ENCODE measurements at regions not wholly inside any gene's neighbourhood (a gene's known extent, or its start where the extent isn't known, plus 50 kb on each side); places are given as distances from the start of the nearest gene placed in this dataset.

- H3K36me3 ChIP-seq (ENCODE audit: control insufficient read depth, insufficient read depth, low read length): no peaks in the 10 kb centered on the region
- no peak for DNase-seq (ENCODE audit: low read depth)
- no peak overlapping the region for H3K4me3 ChIP-seq (ENCODE audit: low read depth, low read length)
- no peaks in the 10 kb centered on the region for H3K27me3 ChIP-seq (ENCODE audit: control insufficient read depth, insufficient read depth, low read length)
- TF ChIP-seq CTCF (IDR thresholded peaks at IDR 0.05; ENCODE audit: insufficient read depth, low read length, poor library complexity, severe bottlenecking): no peak
Measured at GRCh38 chr1:219676012-219676765, 63.3 kb upstream of the ZC3H11B start.

DNA sequence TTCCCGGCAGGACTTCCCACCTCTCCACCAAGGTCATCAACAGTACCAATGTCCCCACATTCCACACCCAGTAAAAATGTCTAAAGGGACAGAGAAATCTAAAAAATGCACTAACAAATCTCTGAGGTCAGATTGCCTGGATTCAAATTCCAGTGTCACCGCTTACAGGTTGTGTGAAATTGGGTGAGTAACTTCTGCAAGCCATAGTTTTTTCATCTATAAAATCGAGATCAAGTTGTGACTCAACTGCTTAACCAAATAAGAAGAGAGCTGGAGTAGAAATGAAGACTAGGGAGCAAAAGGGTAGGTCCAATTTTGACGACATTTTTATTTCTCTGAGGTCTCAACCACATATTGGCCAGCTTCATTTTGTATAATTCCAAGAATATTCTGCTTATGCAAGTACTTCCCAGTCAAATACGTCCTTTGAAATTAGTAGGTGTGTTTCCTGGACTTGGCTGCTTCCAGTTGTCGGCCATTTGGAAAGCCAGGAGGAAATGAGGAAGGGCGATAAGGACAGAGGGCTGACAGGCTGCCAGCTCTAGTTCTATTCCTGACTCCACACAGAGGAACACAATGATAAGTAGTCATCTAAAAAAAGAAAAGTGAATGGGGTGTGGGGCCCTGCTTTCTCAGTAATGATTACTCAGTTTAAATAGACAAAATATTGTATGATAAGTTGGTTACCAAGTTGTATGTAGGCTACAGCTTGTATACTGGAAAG is 57.7 kb upstream of the ZC3H11B start:
- TF ChIP-seq CTCF (IDR thresholded peaks at IDR 0.05; ENCODE audit: insufficient read depth, low read length, poor library complexity, severe bottlenecking): no peak
- Histone ChIP-seq H3K4me3 (ENCODE audit: low read depth, low read length) (no peak overlapping the region), H3K36me3 (ENCODE audit: control insufficient read depth, insufficient read depth, low read length) (no peaks in the 10 kb centered on the region), H3K27me3 (ENCODE audit: control insufficient read depth, insufficient read depth, low read length) (no peaks in the 10 kb centered on the region)
- DNase-seq (ENCODE audit: low read depth): no peak

DNA sequence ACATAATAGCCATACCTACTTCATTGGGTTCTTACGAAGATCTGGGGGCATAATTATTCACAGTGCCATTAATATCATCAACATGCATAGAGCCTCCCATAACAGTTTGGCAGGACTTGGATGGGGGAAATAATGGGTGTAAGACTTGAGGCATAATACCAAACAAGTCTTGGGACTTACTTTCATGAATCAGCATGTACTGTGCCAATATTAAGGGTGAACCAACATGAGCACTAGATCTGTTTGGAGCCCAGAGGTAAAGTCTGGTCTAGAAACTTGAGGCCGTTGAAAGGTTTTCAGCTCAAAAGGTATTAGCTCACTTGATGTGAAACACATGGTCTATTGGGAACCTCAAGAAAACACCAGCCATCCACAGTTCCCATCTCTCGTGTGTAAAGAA is 56.7 kb upstream of the ZC3H11B start:
- H3K4me3 ChIP-seq (ENCODE audit: low read depth, low read length): no peak overlapping the region
- no peak for DNase-seq (ENCODE audit: low read depth)
- H3K27me3 ChIP-seq (ENCODE audit: control insufficient read depth, insufficient read depth, low read length): no peaks in the 10 kb centered on the region
- no peaks in the 10 kb centered on the region for H3K36me3 ChIP-seq (ENCODE audit: control insufficient read depth, insufficient read depth, low read length)
- TF ChIP-seq CTCF (IDR thresholded peaks at IDR 0.05; ENCODE audit: insufficient read depth, low read length, poor library complexity, severe bottlenecking): no peak

DNA sequence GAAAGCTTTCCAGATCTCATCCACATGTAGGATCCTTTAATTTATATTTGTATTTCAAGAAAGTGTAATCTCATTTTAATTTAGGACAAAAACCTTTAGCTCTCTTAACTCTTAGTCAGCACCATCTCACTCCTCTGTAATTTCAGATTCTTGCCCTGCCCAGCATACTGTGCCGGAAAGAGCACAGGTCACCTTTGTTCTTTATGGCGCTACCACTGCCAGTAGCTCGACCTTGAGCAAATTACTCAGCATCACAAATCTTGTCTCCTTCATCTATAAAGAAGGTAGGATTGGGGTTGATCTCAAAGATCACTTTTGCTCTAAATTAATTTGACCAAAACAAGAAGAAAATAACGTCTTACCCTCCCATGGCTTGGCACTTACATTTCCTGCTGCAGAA is 56.1 kb upstream of the ZC3H11B start:
- H3K36me3 ChIP-seq (ENCODE audit: control insufficient read depth, insufficient read depth, low read length): no peaks in the 10 kb centered on the region
- TF ChIP-seq CTCF (IDR thresholded peaks at IDR 0.05; ENCODE audit: insufficient read depth, low read length, poor library complexity, severe bottlenecking): no peak
- H3K4me3 ChIP-seq (ENCODE audit: low read depth, low read length): no peak overlapping the region
- no peak for DNase-seq (ENCODE audit: low read depth)
- no peaks in the 10 kb centered on the region for H3K27me3 ChIP-seq (ENCODE audit: control insufficient read depth, insufficient read depth, low read length)

DNA sequence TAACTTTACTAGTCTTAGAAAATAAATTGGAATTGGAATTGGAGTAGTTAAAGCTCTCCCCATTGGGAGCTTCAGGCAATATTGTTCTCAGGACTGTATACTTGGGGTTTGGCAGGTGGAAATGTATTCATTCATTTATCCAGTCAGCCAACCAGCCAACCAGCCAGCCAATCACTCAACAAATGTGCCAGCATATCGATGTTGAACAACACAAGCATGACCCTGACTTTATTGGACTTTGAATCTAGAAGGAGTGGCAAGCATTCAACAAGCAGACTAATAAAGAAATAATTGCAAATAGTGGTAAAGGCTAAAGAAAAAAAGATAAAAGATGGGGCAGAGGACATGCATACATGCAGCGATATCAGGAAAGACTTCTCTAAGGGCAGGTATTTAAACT is 55.5 kb upstream of the ZC3H11B start:
- Histone ChIP-seq H3K36me3 (ENCODE audit: control insufficient read depth, insufficient read depth, low read length) (no peaks in the 10 kb centered on the region), H3K27me3 (ENCODE audit: control insufficient read depth, insufficient read depth, low read length) (no peaks in the 10 kb centered on the region), H3K4me3 (ENCODE audit: low read depth, low read length) (no peak overlapping the region)
- DNase-seq (ENCODE audit: low read depth): no peak
- no peak for TF ChIP-seq CTCF (IDR thresholded peaks at IDR 0.05; ENCODE audit: insufficient read depth, low read length, poor library complexity, severe bottlenecking)
